GM21825 (cell line): ENCODE measurements at regions not wholly inside any gene's neighbourhood (a gene's known extent, or its start where the extent isn't known, plus 50 kb on each side); places are given as distances from the start of the nearest gene placed in this dataset.
"Not testable (repeated sequence)": the region's sequence is repeated elsewhere in the genome, so short reads cannot be mapped to it uniquely, and the experiment has no call there.

Experiments
- ATAC-seq: cut with Tn5 transposase; IDR thresholded peaks from one replicate; pipeline ENCODE4 v1.9.1; 2021; ENCODE audit warnings: mild to moderate bottlenecking, moderate library complexity; ENCODE audit not compliant: unreplicated experiment

DNA sequence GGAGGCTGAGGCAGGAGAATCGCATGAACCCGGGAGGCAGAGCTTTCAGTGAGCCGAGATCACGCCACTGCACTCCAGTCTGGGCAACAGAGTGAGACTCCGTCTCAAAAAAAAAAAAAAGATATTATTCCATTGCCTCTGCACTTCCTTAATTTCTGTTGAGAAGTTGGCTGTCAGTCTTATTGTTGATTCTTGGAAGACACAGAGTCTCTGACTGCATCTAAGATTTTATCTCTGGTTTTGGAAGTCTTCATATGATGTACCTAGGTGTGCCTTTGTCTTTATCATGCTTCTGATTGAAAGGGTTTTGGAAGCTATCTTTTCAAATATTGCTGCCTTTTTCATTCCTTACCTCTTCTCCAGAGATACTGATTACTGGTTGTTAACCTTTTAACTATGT, 160.4 kb downstream of the NPIPB11 start:
- not testable (repeated sequence) for ATAC-seq

DNA sequence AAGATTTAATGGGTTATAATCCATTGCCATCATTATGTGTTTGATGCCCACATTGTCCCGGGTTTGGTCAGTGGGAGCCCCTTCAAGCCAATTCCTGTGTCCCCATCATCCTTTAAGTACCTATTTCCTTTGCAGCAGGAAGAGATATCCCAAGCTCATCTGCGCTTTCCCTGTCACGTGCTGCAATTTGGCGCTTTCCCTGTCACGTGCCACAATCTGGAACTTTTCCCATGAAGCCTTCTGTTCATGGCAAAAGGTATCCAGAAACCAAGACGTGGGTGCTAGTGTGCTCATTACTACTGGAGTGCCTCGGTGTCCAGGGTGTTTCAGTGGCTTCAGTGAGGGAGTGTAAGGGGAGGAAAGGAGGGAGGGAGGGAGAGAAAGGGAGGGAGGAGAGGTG, 168.5 kb downstream of the NPIPB11 start:
- no peak for ATAC-seq

DNA sequence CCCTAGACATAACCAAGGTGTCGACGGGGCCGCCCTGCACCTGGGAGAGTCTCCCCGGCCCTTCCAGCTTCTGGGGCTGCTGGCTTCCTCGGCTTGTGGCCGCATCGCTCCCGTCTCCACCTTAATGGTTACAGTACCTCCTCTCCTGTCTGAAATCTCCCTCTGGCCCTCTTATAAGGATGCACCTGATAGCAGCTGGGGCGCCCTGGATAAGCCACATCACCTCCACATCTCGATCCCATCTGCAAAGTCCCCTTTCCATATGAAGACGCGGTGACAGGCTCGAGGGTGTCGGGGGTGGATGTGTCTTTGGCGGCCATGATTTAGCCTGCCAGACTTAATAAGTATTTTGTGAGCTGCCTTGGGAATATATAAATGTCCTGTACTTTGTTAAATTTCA, 169.0 kb downstream of the NPIPB11 start:
- not testable (repeated sequence) for ATAC-seq

DNA sequence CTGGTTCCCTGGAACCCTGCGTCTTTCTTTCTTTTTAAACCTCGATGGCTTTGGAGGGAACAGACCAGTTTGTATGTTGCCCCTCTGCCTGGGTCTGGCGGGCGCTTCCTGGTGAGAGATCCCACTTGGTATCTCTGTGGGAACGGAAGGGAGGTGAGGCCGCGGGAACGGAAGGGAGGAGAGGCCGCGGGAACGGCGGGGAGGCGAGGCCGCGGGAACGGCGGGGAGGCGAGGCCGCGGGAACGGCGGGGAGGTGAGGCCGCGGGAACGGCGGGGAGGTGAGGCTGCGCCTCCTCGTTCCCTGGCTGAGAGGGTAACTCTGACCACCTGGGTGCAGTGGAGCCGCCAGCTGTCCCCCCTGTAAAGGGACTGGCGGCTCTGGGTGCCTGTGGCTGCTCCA, 169.5 kb downstream of the NPIPB11 start:
- not testable (repeated sequence) for ATAC-seq

DNA sequence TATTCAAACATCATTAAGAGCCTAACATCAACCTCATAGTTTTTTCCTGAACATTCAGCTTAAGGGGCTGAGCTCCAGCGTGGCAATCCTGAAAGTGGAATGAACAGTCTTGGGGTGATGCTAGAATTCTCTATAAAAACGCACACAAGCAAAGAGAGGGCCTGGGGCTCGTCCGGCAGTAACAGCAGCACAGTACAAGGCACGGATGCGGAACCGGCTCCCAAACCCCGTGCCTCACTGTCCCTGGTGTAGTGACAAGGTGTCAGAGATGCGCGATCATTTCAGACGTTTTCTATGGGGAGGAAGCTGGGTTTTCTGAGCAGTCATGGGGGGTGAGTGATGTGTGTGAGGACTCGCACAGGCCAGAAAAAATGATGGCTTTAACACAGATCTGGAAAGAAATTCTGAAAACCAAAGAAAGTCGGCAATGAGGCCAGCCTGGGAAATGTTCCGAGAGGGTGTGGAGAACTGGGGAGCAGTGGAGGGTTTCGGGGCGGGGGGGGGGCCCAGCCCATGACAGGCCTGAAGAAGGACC, 170.6 kb downstream of the NPIPB11 start:
- ATAC-seq, result not testable (repeated sequence)

DNA sequence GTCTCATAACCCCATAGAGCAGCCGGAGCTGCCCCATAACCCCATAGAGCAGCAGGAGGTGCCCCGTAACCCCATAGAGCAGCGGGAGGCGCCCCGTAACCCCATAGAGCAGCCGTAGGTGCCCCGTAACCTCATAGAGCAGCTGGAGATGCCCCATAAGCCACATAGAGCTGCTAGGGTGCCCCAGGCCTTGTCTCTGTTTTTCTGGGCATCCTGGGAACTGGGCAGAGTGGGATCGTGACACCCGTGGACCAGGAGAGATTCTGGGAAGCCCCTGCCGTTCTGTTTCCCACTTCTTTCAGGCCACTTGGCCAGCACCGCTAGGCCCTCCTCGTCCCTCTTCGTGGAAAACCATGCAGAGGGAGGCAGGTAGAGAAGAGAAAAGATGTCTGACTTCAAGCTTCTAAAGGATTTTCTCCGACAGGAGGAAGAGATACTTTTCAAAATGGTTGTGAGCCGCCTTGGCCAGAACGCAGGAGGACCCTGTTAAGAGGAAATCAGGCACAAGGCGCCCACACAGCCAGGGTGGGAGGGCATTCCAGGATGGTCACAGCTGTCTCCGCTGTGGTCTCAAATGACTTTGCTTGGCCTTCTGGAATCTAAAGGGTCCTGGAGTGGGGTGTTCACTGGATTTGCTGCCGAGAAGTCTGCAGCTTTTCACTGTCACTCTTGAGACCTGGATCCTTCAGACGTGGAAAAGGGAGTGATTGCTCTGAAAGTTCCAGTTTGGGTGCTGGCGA, 171.8 kb downstream of the NPIPB11 start:
- not testable (repeated sequence) for ATAC-seq

DNA sequence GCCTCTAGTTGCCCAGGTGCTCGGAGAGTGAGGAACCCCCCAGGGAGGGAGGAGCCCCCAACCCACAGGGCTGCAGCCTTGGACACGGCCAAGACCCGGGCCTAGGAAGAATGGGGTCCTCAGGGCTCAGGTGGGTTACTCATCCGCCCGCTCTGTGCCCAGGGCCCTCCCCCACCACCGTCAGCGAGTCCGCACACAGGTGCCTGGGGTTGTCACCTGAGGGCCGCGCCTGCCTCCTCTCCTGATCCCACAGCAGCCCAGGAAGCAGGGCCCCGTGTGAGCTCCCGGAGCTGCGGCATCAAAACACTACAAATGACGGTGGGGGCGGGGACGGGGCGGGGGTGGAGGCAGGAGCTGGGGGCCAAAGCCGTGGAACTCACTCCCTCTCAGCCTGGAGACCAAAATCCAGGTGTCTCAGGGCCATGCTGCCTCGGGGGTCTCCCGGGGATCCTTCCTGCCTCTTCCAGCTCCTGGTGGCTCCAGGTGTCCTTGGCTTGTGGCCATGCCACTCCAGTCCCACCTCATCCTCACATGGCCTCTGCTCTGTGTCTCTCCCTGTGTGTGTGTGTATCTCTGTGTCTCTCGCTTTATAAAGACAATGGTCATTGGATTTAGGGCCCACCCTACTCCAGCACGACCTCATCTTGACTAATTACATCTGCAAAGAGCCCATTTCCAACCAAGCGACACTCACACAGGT, 172.7 kb downstream of the NPIPB11 start:
- ATAC-seq, result not testable (repeated sequence)

DNA sequence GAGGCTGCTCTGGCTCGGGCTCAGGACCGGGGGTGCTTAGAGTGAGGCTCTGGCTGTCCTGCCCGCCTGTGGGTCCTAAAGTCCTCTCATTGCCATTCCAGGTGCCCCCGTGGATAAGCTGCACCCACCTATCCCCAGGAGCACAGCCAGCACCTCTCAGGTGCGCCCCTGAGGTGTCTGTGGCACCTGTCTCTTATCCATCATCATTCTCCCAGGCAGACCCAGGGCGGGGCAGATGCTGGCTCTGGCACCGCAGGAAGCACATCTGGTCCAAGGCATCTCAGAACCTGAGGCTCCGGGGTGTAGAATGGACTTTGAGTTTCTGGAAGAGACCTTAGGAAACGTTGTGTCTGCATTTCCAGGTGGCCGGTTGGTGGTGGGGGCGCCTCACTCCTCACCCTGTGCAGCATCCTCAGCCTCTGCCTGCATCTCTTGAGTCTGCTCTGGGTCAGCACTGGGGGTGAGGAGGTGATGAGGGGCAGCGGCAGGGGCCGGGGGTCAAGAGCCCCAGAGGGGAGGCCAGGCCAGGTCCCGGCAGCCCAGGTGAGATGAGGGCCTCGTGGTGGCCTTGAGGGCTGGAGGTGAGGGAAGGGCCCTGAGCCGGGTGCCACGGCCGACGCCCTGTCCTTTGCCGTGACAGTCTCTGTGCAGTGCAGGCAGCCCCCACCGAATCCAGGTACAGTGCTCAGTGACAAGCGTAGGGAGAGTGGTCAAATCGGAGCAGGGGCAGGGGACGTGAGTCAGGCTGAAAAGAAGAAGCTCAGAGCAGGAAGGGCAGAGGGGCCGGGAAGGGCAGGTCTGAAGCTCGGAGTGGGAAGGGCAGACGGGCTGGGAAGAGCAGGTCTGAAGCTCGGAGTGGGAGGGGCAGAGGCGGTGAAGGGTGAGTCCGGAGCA, 173.5 kb downstream of the NPIPB11 start:
- no peak for ATAC-seq

DNA sequence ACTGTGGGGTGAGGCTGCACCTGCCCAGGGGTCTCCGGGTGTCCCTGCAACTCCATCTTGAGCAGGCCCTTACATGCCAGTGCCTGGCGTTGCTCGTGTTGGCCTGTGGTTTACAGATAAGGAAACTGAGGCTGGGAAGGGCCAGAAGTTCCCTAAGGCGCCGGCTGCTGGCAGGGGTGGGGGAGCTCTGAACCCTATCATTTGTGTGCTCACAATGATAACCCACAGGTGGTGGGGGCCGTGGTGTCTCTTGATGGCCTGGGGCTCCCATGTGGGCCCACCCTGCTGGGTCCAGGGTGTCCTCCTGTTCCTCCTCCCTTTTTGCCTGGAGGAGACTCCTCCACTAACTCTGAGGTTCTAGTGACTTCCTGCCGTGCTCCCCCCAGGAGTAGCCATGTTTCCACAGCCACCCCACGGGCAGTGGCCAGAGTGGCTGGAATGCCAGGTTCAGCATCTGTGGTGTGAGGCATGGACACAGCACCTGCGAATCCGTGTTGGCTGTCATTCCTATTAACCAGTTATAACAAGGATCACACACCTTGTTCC, 174.3 kb downstream of the NPIPB11 start:
- not testable (repeated sequence) for ATAC-seq

DNA sequence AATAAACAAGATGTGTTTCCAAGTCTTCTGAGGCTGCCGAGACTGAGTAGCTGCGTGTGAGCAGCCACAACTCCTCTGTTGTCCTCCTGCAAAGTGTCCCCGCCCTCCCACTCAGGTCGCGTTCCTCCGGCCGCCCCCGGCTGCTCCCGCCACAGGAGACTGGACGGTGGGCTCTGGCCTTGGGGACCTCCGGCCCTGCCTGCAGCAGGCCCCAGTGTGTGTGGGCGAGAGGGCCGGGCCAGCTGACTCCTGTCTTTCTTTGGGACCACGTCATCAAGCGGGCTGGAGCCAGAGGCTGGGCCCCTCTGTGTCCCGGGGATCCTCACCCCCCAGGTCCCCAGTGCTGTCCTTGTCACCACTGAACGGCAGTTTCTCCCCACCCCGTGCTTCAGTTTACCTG, 175.3 kb downstream of the NPIPB11 start:
- ATAC-seq, result no peak

DNA sequence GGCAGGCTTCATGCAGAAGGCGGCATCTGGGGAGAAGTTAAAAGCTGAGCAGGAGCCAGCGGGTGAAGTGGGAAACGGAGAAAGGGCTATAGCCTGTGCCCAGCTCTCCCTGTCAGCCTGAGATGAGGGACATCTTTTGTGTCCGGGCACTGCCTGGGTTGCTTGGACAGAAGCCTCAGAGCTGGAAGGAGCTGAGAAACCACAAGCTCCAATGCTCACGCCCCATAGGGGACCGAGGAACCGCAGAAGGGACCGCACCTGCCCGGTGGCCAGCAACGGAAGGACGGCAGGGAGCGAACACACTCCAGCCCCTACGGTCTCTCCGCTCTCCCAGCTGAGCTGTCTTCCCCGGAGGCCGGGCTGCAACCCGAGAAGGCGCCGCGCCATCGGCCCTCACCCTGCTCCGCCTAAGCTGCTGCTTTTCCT, 175.8 kb downstream of the NPIPB11 start:
- no peak for ATAC-seq

DNA sequence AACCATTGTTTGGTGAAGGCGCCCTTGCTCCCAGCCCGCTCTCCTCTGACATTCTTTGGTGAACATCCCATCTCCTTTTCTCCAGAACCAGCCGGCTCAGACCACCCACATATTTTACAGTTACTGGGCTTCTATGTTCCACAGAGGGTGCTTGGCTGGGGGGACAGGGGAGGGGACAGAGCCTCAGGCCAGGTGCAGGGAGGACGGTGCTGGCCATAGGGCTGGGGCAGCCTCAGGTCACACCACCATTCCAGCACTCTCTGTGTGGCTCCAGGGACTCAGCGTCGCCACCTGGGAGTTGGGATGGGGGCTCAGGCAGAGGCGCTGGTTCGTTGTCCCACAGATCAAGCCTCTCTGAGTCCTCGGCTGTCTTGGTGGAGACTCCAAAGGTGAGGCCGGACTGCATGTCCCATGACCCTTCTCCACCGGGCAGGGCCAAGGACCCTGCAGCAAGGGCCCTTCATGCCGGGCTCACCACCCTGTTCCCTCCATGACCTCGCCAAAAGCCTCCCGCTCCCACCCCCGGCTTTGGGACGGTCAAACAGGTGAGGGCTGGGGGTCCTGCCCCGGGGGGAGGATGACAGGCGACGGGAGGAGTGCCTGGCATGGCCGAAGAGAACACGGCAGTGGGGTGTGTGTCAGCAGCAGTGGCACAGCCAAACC, 176.4 kb downstream of the NPIPB11 start:
- not testable (repeated sequence) for ATAC-seq

DNA sequence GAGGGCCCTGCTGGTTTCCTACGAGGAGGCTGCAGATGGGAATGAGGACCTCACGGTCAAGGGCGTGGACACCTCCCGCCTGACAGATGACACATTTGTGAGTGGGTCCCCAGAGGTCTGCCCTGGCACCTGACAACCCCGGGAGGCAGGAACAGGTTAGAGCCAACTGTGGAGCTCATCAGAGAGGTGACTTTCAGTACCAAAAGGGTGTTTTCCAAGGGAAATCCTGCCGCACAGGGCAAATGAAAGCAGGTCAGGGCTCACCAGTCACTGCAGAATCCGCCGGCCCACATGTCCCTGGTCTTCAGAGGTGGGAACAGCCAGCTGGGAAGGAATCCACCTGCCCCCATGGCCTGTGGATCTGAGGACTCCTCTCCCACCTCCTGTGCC, 176.9 kb downstream of the NPIPB11 start:
- not testable (repeated sequence) for ATAC-seq

DNA sequence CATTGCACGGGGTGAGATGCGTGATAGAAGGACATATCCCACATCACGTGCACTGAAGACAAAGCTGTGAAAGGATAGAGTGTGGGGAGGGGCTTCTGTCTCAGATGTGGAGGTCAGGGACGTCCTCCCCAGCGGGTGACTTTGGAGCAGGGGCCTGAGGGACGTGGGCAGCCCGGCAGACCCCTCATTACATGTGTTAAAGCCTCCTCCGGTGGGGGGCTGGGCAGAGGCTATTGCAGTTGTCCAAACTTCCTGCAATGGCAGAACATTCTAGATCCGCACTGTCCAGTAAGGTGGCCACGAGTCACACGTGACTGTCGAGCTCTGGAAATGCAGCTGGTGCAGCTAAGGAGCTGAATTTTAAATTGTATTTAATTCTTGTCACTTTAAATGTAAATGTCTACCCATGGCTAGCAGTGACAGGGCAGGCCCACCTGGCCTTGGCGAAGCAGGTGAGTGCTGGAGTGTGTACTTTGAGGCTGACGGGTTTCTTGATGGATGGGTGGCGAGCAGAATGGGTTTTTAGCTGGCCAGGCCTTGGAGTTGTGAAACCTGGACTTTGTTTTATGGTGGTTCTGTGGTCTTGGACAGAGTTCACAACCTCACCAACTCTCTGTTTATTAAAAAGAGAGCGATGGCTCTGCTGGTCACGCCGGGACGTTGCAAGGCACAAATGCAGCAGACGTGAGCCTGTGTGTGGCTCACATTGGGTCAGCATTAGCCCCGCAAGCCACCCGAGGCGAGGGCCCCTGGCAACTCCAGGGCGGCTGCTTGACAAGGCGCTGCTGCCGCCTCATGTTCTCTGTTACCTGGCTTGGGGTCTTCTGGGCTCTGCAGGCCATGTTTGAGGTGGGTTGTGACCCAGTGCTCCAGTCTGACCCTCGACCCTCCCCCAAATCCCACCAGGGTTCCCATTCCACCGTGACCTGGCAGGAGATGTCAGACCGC, 177.6 kb downstream of the NPIPB11 start:
- ATAC-seq, result not testable (repeated sequence)

DNA sequence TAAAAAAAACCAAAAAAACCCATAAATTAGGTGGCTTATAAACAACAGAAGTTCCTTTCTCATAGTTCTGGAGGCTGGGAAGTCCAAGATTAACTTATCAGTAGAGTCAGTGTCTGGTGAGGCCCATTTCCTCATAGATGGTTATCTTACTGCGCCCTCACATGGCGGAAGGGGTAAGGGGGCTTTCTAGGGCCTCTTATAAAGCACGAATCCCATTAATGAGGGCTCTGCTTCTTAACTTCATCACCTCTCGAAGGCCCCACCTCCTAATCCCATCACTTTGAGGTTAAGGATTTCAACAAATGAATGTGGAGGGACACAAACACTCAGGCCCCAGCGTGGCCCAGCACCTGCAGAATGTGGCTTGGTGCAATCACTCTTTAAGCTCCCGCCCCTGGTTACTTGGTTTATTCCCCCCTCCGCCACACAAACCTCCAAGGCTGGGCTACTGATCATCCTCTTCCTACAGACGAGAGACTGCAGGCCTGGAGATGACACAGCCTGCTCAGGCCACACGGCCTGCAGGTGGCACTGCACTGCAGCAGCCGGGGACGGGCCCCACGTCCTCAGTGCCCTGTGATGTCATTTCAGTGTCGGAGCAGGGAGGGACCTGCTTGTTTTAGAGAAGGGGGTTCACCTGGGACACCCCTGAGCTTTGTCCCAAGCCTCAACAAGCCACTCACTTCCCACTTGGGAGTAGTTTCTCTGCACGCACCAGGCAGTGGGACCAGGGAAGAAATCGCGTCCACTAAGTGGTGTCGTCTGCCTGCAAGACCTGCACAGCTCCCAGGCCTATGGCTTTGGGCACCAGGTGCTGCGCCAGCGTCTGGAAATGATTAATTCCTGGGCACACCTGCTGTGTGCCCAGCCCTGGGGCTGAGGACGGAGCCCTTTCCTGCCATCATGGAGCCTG, 178.5 kb downstream of the NPIPB11 start:
- not testable (repeated sequence) for ATAC-seq

DNA sequence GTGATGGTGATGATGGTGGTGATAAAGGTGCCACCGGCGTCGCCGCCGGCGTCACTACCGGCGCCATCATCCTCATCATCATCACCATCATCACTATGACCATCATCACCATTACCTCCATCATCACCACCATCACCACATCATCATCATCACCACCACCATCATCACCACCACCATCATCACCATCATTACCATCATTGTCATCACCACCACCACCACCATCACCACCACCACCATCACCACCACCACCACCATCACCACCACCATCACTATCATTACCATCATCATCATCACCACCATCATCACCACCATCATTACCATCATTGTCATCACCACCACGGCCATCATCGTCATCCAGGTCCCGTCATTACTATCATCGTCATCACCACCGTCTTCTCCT, 179.7 kb downstream of the NPIPB11 start:
- no peak for ATAC-seq

DNA sequence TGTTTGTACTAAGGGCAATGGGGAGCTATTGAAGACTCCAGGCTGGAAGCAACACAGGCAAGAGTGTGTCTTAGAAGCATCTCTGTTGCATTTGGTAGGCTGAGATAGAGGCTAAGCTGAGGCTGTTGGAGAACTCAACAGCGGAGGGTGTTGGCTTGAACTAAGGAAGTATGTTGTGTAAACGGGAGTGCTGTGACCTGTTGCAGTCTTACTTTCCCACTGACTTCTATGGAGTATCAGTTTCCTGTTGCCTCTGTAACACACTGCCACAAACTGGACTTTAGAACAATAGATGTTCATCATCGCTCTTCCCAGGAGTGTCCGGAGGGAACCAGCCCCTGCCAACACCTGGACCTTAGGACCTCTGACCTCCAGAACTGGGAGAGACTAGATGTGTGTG, 181.8 kb downstream of the NPIPB11 start:
- not testable (repeated sequence) for ATAC-seq

DNA sequence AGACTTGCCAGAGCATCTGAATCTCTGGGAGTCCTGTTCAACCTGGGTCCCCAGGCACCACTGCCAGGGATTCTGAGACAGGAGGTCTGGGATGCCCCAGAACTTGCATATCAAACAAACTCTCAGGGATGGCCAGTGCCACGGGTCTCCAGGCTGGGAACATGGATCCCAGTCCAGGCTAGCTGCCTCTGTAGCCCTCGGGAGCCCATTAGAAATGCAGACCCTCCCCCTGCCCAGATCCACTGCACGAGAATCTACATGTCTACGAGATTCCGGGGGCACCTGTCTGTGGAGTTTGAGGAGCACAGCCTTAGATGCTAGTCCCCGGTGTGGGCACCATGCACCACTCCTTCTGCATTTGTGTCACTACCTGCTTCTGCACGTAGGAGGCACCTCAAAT, 183.9 kb downstream of the NPIPB11 start:
- not testable (repeated sequence) for ATAC-seq
